ENCODE measurements at regions not wholly inside any gene's neighbourhood (a gene's known extent, or its start where the extent isn't known, plus 50 kb on each side); places are given as distances from the start of the nearest gene placed in this dataset.
"Not testable (repeated sequence)": the region's sequence is repeated elsewhere in the genome, so short reads cannot be mapped to it uniquely, and the experiment has no call there.

- Histone ChIP-seq H3K9me3 (ENCODE audit: control insufficient read depth in 1 of 2, low read length in 2 of 2) (no peaks in the 10 kb centered on the region), H3K27ac (ENCODE audit: low read depth, low read length) (no peak overlapping the region), H3K27me3 (ENCODE audit: control insufficient read depth in 1 of 2, insufficient read depth in 2 of 2, low read length in 2 of 2) (no peaks in the 10 kb centered on the region), H3K4me1 (ENCODE audit: control insufficient read depth in 1 of 2, insufficient read depth in 2 of 2, low read length in 2 of 2) (no peaks in the 10 kb centered on the region), H3K9ac (ENCODE audit: low read depth in 1 of 2, low read length in 2 of 2) (no peak overlapping the region), H3K36me3 (ENCODE audit: control insufficient read depth in 1 of 2, insufficient read depth in 2 of 2, low read length in 2 of 2) (no peaks in the 10 kb centered on the region), H3K4me3 (ENCODE audit: low read depth in 1 of 2, low read length in 2 of 2) (no peak overlapping the region)
These were observed 86.3 kb upstream of the TAF11L2 start for GRCh38 chr5:17411436-17412402.

GRCh38 chr5:17412760-17413671, 85.0 kb upstream of the TAF11L2 start:
- Histone ChIP-seq H3K4me1 (ENCODE audit: control insufficient read depth in 1 of 2, insufficient read depth in 2 of 2, low read length in 2 of 2) (no peaks in the 10 kb centered on the region), H3K9ac (ENCODE audit: low read depth in 1 of 2, low read length in 2 of 2) (no peak overlapping the region), H3K27me3 (ENCODE audit: control insufficient read depth in 1 of 2, insufficient read depth in 2 of 2, low read length in 2 of 2) (no peaks in the 10 kb centered on the region), H3K27ac (ENCODE audit: low read depth, low read length) (no peak overlapping the region), H3K9me3 (ENCODE audit: control insufficient read depth in 1 of 2, low read length in 2 of 2) (no peaks in the 10 kb centered on the region), H3K36me3 (ENCODE audit: control insufficient read depth in 1 of 2, insufficient read depth in 2 of 2, low read length in 2 of 2) (no peaks in the 10 kb centered on the region), H3K4me3 (ENCODE audit: low read depth in 1 of 2, low read length in 2 of 2) (no peak overlapping the region)

- Histone ChIP-seq H3K27me3 (ENCODE audit: control insufficient read depth in 1 of 2, insufficient read depth in 2 of 2, low read length in 2 of 2) (no peaks in the 10 kb centered on the region), H3K4me1 (ENCODE audit: control insufficient read depth in 1 of 2, insufficient read depth in 2 of 2, low read length in 2 of 2) (no peaks in the 10 kb centered on the region), H3K9me3 (ENCODE audit: control insufficient read depth in 1 of 2, low read length in 2 of 2) (no peaks in the 10 kb centered on the region), H3K27ac (ENCODE audit: low read depth, low read length) (no peak overlapping the region), H3K36me3 (ENCODE audit: control insufficient read depth in 1 of 2, insufficient read depth in 2 of 2, low read length in 2 of 2) (no peaks in the 10 kb centered on the region), H3K9ac (ENCODE audit: low read depth in 1 of 2, low read length in 2 of 2) (no peak overlapping the region), H3K4me3 (ENCODE audit: low read depth in 1 of 2, low read length in 2 of 2) (no peak overlapping the region)
These were observed 84.3 kb upstream of the TAF11L2 start for GRCh38 chr5:17413691-17414090.

- Histone ChIP-seq H3K27ac (ENCODE audit: low read depth, low read length) (no peak overlapping the region), H3K4me1 (ENCODE audit: control insufficient read depth in 1 of 2, insufficient read depth in 2 of 2, low read length in 2 of 2) (no peaks in the 10 kb centered on the region), H3K4me3 (ENCODE audit: low read depth in 1 of 2, low read length in 2 of 2) (no peak overlapping the region), H3K9me3 (ENCODE audit: control insufficient read depth in 1 of 2, low read length in 2 of 2) (no peaks in the 10 kb centered on the region), H3K9ac (ENCODE audit: low read depth in 1 of 2, low read length in 2 of 2) (no peak overlapping the region), H3K36me3 (ENCODE audit: control insufficient read depth in 1 of 2, insufficient read depth in 2 of 2, low read length in 2 of 2) (no peaks in the 10 kb centered on the region), H3K27me3 (ENCODE audit: control insufficient read depth in 1 of 2, insufficient read depth in 2 of 2, low read length in 2 of 2) (no peaks in the 10 kb centered on the region)
These were observed 82.7 kb upstream of the TAF11L2 start for GRCh38 chr5:17415321-17415758.

GRCh38 chr5:17416374-17416773, 81.7 kb upstream of the TAF11L2 start:
- H3K4me3 ChIP-seq (ENCODE audit: low read depth in 1 of 2, low read length in 2 of 2); H3K36me3 ChIP-seq (ENCODE audit: control insufficient read depth in 1 of 2, insufficient read depth in 2 of 2, low read length in 2 of 2); H3K4me1 ChIP-seq (ENCODE audit: control insufficient read depth in 1 of 2, insufficient read depth in 2 of 2, low read length in 2 of 2); H3K27ac ChIP-seq (ENCODE audit: low read depth, low read length); H3K27me3 ChIP-seq (ENCODE audit: control insufficient read depth in 1 of 2, insufficient read depth in 2 of 2, low read length in 2 of 2); H3K9me3 ChIP-seq (ENCODE audit: control insufficient read depth in 1 of 2, low read length in 2 of 2); H3K9ac ChIP-seq (ENCODE audit: low read depth in 1 of 2, low read length in 2 of 2): not testable (repeated sequence)

GRCh38 chr5:17424674-17425073, 73.4 kb upstream of the TAF11L2 start:
- no peak overlapping the region for H3K4me3 ChIP-seq (ENCODE audit: low read depth in 1 of 2, low read length in 2 of 2)
- no peak overlapping the region for H3K9ac ChIP-seq (ENCODE audit: low read depth in 1 of 2, low read length in 2 of 2)
- H3K27ac ChIP-seq (ENCODE audit: low read depth, low read length) = no peak overlapping the region
- no peaks in the 10 kb centered on the region for H3K27me3 ChIP-seq (ENCODE audit: control insufficient read depth in 1 of 2, insufficient read depth in 2 of 2, low read length in 2 of 2)
- H3K4me1 ChIP-seq (ENCODE audit: control insufficient read depth in 1 of 2, insufficient read depth in 2 of 2, low read length in 2 of 2) = no peaks in the 10 kb centered on the region
- H3K36me3 ChIP-seq (ENCODE audit: control insufficient read depth in 1 of 2, insufficient read depth in 2 of 2, low read length in 2 of 2) = no peaks in the 10 kb centered on the region
- H3K9me3 ChIP-seq (ENCODE audit: control insufficient read depth in 1 of 2, low read length in 2 of 2) = no peaks in the 10 kb centered on the region

- no peaks in the 10 kb centered on the region for H3K36me3 ChIP-seq (ENCODE audit: control insufficient read depth in 1 of 2, insufficient read depth in 2 of 2, low read length in 2 of 2)
- peaks cover 0 to 3% of the 10 kb centered on the region in 2 donors for H3K27me3 ChIP-seq (ENCODE audit: control insufficient read depth in 1 of 2, insufficient read depth in 2 of 2, low read length in 2 of 2)
- no peak overlapping the region for H3K27ac ChIP-seq (ENCODE audit: low read depth, low read length)
- H3K4me1 ChIP-seq (ENCODE audit: control insufficient read depth in 1 of 2, insufficient read depth in 2 of 2, low read length in 2 of 2) = no peaks in the 10 kb centered on the region
- H3K4me3 ChIP-seq (ENCODE audit: low read depth in 1 of 2, low read length in 2 of 2) = no peak overlapping the region
- H3K9ac ChIP-seq (ENCODE audit: low read depth in 1 of 2, low read length in 2 of 2) = no peak overlapping the region
- no peaks in the 10 kb centered on the region for H3K9me3 ChIP-seq (ENCODE audit: control insufficient read depth in 1 of 2, low read length in 2 of 2)
These were observed 72.5 kb upstream of the TAF11L2 start for GRCh38 chr5:17425385-17426070.

GRCh38 chr5:17426104-17426749, 71.8 kb upstream of the TAF11L2 start:
- H3K4me3 ChIP-seq (ENCODE audit: low read depth in 1 of 2, low read length in 2 of 2) = no peak overlapping the region
- H3K36me3 ChIP-seq (ENCODE audit: control insufficient read depth in 1 of 2, insufficient read depth in 2 of 2, low read length in 2 of 2) = no peaks in the 10 kb centered on the region
- peaks cover 0 to 3% of the 10 kb centered on the region in 2 donors for H3K27me3 ChIP-seq (ENCODE audit: control insufficient read depth in 1 of 2, insufficient read depth in 2 of 2, low read length in 2 of 2)
- H3K4me1 ChIP-seq (ENCODE audit: control insufficient read depth in 1 of 2, insufficient read depth in 2 of 2, low read length in 2 of 2) = no peaks in the 10 kb centered on the region
- H3K9me3 ChIP-seq (ENCODE audit: control insufficient read depth in 1 of 2, low read length in 2 of 2) = no peaks in the 10 kb centered on the region
- H3K27ac ChIP-seq (ENCODE audit: low read depth, low read length) = no peak overlapping the region
- no peak overlapping the region for H3K9ac ChIP-seq (ENCODE audit: low read depth in 1 of 2, low read length in 2 of 2)

GRCh38 chr5:17428176-17428800, 69.7 kb upstream of the TAF11L2 start:
- Histone ChIP-seq H3K4me1 (ENCODE audit: control insufficient read depth in 1 of 2, insufficient read depth in 2 of 2, low read length in 2 of 2) (no peaks in the 10 kb centered on the region), H3K27me3 (ENCODE audit: control insufficient read depth in 1 of 2, insufficient read depth in 2 of 2, low read length in 2 of 2) (peaks cover 0 to 3% of the 10 kb centered on the region in 2 donors), H3K36me3 (ENCODE audit: control insufficient read depth in 1 of 2, insufficient read depth in 2 of 2, low read length in 2 of 2) (no peaks in the 10 kb centered on the region), H3K27ac (ENCODE audit: low read depth, low read length) (no peak overlapping the region), H3K9ac (ENCODE audit: low read depth in 1 of 2, low read length in 2 of 2) (no peak overlapping the region), H3K4me3 (ENCODE audit: low read depth in 1 of 2, low read length in 2 of 2) (no peak overlapping the region), H3K9me3 (ENCODE audit: control insufficient read depth in 1 of 2, low read length in 2 of 2) (no peaks in the 10 kb centered on the region)

Data from duodenal mucosa (tissue), 2 donors.